GM12874 (cell line): ENCODE measurements at regions not wholly inside any gene's neighbourhood (a gene's known extent, or its start where the extent isn't known, plus 50 kb on each side); places are given as distances from the start of the nearest gene placed in this dataset.

Experiments
- TF ChIP-seq, protein P1 (sequence below): IDR thresholded peaks from 2 replicates; pipeline ENCODE4 v1.5.1; 2011; ENCODE audit warnings: low read depth, mild to moderate bottlenecking, control low read depth, low read length, moderate library complexity; ENCODE audit not compliant: insufficient read depth

DNA sequence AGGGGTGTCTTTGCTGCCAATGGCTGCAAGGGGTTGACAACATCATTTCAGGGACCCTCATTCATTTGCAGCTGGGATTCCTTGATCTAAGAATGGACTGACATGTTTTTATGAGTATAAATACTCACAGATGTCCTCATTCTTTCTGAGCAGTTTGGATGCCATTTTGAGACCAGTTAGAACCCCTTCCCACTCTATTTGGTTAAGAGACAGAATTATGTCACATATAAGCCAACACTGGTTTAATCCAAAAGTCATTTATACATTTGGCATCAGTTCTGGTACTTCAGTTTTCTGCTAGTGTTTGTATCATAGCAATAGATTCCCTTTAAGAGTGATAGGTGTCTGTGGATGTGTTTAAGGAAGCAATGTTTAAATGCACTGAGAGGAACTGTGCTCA lies 248.8 kb downstream of the SAMD5 start:
- TF ChIP-seq, protein P1, sequence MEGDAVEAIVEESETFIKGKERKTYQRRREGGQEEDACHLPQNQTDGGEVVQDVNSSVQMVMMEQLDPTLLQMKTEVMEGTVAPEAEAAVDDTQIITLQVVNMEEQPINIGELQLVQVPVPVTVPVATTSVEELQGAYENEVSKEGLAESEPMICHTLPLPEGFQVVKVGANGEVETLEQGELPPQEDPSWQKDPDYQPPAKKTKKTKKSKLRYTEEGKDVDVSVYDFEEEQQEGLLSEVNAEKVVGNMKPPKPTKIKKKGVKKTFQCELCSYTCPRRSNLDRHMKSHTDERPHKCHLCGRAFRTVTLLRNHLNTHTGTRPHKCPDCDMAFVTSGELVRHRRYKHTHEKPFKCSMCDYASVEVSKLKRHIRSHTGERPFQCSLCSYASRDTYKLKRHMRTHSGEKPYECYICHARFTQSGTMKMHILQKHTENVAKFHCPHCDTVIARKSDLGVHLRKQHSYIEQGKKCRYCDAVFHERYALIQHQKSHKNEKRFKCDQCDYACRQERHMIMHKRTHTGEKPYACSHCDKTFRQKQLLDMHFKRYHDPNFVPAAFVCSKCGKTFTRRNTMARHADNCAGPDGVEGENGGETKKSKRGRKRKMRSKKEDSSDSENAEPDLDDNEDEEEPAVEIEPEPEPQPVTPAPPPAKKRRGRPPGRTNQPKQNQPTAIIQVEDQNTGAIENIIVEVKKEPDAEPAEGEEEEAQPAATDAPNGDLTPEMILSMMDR = no peak

DNA sequence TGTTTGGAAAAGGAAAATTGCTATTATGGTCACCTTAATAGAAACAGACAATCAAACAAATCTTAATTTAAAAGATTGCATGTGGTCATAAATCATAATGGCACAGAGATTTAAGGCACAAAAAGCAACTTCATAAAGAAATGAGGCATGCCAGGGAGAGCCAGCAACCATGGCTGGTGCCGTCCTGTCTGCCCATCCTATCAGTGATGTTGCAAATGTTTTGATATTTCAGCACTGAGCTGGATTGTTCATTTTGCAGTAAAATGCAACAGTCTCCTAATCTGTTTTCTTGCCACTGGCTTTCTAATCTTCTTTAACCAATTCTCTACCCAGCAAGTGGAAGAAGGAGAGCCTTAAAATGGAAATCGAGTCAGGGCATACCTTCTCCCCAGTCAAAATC lies 249.8 kb downstream of the SAMD5 start:
- TF ChIP-seq, protein P1 = no peak

DNA sequence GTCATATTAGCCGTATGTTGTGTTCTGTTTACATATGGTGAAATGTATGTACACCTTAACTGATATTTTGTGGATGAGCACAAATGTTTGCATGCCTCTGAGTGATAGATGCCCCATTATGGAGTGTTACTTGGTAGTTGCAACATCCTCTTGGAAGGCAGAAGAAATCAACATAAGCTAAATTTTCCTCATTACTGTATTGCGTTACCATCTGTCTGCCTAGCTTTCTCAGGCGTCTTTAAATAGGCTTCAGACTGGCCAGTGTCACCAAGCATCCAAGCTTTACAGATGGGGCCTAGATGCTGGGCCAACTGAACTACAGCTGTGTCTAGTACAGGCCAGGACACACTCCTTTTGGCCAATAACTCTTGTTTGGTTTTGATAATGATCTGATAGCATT lies 250.6 kb downstream of the SAMD5 start:
- TF ChIP-seq, protein P1 = no peak

DNA sequence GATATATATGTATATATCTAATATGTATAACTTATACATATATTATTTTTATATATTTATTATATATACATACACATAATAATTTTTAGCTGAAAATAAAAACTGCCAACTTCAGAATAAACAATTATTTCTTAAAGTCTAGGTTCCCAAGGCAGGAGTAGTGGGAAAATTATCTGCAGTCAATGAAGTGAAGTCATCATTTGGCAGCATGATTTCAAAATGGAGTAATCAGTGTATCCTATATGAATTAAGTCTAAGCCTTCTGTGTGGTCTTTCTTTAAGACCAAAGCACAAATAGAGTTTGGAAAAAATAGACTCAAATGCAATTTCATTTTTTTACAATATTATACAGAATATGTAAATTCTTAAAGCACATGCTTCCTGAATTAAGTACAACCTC lies 251.0 kb downstream of the SAMD5 start:
- TF ChIP-seq, protein P1 = no peak

DNA sequence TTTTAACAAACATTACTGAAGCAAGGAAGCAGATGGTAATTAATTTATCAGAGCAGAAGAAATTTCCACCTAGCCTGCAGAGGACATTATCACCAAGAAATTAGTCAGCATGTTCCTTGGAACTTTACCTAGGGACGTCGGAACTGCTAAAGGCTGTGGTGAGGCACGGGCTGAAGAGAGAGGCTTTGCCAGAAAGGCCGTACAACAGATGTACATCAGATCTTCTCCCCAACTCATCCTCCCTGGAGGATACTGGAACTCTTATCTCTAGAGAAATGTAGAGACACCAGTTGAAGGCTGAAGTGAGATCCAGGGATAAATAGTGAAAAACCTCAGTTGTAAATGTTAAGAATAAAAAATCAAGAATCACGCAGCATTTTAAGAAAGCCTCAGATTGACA lies 257.1 kb downstream of the SAMD5 start:
- TF ChIP-seq, protein P1 = no peak

DNA sequence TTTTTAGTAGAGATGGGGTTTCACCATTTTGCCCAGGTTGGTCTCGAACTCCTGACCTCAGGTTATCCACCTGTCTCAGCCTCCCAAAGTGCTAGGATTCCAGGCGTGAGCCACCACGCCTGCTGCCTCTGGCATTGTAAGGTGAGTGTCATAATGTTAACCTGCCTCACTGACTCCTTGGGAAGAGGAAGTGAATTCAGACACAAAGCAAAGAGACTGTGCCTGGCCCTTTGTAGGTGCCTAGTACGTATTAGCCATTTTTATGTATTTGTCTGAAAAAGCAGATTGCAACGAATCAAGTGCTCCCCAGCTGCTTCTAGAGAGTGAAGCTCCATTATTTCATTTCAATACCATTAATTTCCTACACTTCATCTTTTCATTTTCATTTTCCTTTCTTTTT lies 260.5 kb downstream of the SAMD5 start:
- TF ChIP-seq, protein P1 = no peak

DNA sequence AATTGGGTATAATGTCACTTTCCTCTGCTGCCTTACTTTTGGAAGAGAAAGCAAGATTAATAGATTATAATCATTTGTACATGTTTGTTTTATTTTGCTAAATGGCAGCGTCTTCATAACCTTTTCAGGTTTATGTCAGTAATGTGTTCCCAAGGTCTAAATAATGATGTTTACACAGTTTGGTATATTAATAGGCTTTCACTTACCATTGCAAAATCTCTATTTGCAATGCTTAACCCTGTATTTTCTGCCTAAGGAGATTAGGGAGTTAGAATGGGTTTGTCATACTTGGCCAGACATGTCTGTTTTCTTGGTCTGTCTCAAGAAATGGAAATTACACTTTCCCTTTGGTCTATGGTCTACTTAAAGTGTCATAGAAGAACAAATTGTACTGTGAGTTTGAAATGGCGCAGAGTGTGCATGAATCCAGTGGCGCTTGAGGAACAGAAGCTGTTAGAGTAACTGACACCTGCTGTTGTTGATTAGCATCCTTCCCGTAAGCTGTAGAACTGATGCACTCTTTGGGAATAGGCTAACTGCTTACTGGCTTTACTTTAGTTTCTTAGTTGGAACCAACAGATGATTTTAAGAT lies 261.1 kb downstream of the SAMD5 start:
- TF ChIP-seq, protein P1 = no peak
